ENCODE measurements at regions not wholly inside any gene's neighbourhood (a gene's known extent, or its start where the extent isn't known, plus 50 kb on each side); places are given as distances from the start of the nearest gene placed in this dataset.

GRCh38 chr10:56298941-56299340 lies 62.1 kb downstream of the ZWINT start:
- Mint-ChIP-seq H3K9me3 (peaks cover 0 to 3% of the 10 kb centered on the region in 2 donors), H3K27ac (no peak overlapping the region), H3K27me3 (ENCODE audit: low read depth) (no peaks in the 10 kb centered on the region), H3K4me1 (ENCODE audit: low read depth) (no peaks in the 10 kb centered on the region), H3K36me3 (ENCODE audit: insufficient read depth in 2 of 2) (no peaks in the 10 kb centered on the region), H3K4me3 (no peak overlapping the region)
- ATAC-seq (replicated peaks in 1 of 2) (no peak), DNase-seq (no peak)

GRCh38 chr10:56296618-56297017 lies 64.4 kb downstream of the ZWINT start:
- ATAC-seq (replicated peaks in 1 of 2) (no peak), DNase-seq (no peak)
- Mint-ChIP-seq H3K27ac (no peak overlapping the region), H3K27me3 (ENCODE audit: low read depth) (no peaks in the 10 kb centered on the region), H3K4me1 (ENCODE audit: low read depth) (no peaks in the 10 kb centered on the region), H3K36me3 (ENCODE audit: insufficient read depth in 2 of 2) (peaks cover 0 to 3% of the 10 kb centered on the region in 2 donors), H3K4me3 (no peak overlapping the region), H3K9me3 (peaks cover 2 to 5% of the 10 kb centered on the region in 2 donors)

- H3K36me3 Mint-ChIP-seq (ENCODE audit: insufficient read depth in 2 of 2) = peaks cover 0 to 3% of the 10 kb centered on the region in 2 donors
- H3K4me1 Mint-ChIP-seq (ENCODE audit: low read depth) = no peaks in the 10 kb centered on the region
- H3K9me3 Mint-ChIP-seq = peaks cover 2 to 4% of the 10 kb centered on the region in 2 donors
- DNase-seq = no peak
- no peaks in the 10 kb centered on the region for H3K27me3 Mint-ChIP-seq (ENCODE audit: low read depth)
- ATAC-seq (replicated peaks in 1 of 2) = no peak
- H3K27ac Mint-ChIP-seq = no peak overlapping the region
- no peak overlapping the region for H3K4me3 Mint-ChIP-seq
These were observed 72.7 kb downstream of the ZWINT start for GRCh38 chr10:56288403-56288802.

DNA sequence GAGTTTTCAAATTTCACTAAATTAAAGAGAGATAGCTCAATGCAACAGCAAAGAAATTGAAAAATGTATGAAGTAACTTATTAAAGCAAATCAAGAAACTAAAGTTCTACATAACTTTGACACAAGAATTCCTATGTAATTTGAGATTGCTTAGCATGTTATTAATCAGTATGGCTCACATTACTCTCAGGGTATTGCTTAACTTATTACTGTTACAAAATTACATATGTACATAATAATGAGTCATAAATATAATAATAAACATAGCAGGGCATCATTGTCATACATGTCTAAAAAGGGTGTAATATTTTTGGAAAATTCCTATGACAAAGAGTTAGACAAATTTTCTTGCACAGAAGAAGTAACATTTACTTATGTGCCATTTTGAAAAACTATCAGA lies 75.0 kb downstream of the ZWINT start:
- ATAC-seq (replicated peaks in 1 of 2) = no peak

DNA sequence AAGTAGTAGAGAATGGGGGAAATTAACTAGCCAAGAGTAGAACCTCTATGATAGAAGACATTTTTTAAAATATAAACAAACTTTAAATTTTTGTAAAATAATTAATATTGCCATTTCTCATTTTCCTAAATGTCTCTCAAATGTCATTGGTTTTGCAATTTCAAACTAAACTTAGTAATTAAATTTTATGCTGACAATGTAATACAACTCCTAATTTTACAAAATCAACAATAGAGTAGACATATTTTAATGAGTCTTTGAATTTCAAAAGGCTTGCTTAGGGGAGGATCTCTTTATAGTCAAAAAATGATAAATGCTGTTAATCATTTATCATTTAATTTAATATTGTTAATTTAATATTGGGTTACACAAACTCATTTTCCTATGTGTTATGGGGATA lies 81.8 kb downstream of the ZWINT start:
- DNase-seq (no peak), ATAC-seq (replicated peaks in 1 of 2) (no peak)
- Mint-ChIP-seq H3K27me3 (ENCODE audit: low read depth) (no peaks in the 10 kb centered on the region), H3K36me3 (ENCODE audit: insufficient read depth in 2 of 2) (peaks cover 0 to 2% of the 10 kb centered on the region in 2 donors), H3K9me3 (peaks cover 0 to 2% of the 10 kb centered on the region in 2 donors), H3K4me3 (no peak overlapping the region), H3K4me1 (ENCODE audit: low read depth) (no peaks in the 10 kb centered on the region), H3K27ac (no peak overlapping the region)

More for the DNA sequence above, 75.0 kb downstream of the ZWINT start:
- Mint-ChIP-seq H3K4me1 (ENCODE audit: low read depth) (no peaks in the 10 kb centered on the region), H3K27ac (no peak overlapping the region), H3K9me3 (peaks cover 0 to 3% of the 10 kb centered on the region in 2 donors), H3K36me3 (ENCODE audit: insufficient read depth in 2 of 2) (no peaks in the 10 kb centered on the region), H3K4me3 (no peak overlapping the region), H3K27me3 (ENCODE audit: low read depth) (no peaks in the 10 kb centered on the region)
- no peak for DNase-seq

GRCh38 chr10:56269181-56269580 lies 91.9 kb downstream of the ZWINT start:
- DNase-seq = no peak
- Mint-ChIP-seq H3K27me3 (ENCODE audit: low read depth) (no peaks in the 10 kb centered on the region), H3K4me1 (ENCODE audit: low read depth) (no peaks in the 10 kb centered on the region), H3K9me3 (peaks cover 0 to 1% of the 10 kb centered on the region in 2 donors), H3K36me3 (ENCODE audit: insufficient read depth in 2 of 2) (no peaks in the 10 kb centered on the region), H3K27ac (no peak overlapping the region), H3K4me3 (no peak overlapping the region)
- no peak for ATAC-seq (replicated peaks in 1 of 2)

- no peaks in the 10 kb centered on the region for H3K27me3 Mint-ChIP-seq (ENCODE audit: low read depth)
- H3K4me3 Mint-ChIP-seq = no peak overlapping the region
- ATAC-seq (replicated peaks in 1 of 2) (no peak), DNase-seq (no peak)
- H3K27ac Mint-ChIP-seq = no peak overlapping the region
- H3K9me3 Mint-ChIP-seq = peaks cover 1 to 3% of the 10 kb centered on the region in 2 donors
- H3K4me1 Mint-ChIP-seq (ENCODE audit: low read depth) = no peaks in the 10 kb centered on the region
- H3K36me3 Mint-ChIP-seq (ENCODE audit: insufficient read depth in 2 of 2) = no peaks in the 10 kb centered on the region
These were observed 94.9 kb downstream of the ZWINT start for GRCh38 chr10:56266120-56266519.

- Mint-ChIP-seq H3K9me3 (peaks cover 2 to 8% of the 10 kb centered on the region in 2 donors), H3K36me3 (ENCODE audit: insufficient read depth in 2 of 2) (no peaks in the 10 kb centered on the region), H3K4me3 (no peak overlapping the region), H3K4me1 (ENCODE audit: low read depth) (no peaks in the 10 kb centered on the region), H3K27ac (no peak overlapping the region), H3K27me3 (ENCODE audit: low read depth) (no peaks in the 10 kb centered on the region)
- ATAC-seq (replicated peaks in 1 of 2) (no peak), DNase-seq (no peak)
These were observed 102.1 kb downstream of the ZWINT start for GRCh38 chr10:56258991-56259390.

GRCh38 chr10:56258378-56258777 lies 102.7 kb downstream of the ZWINT start:
- ATAC-seq (replicated peaks in 1 of 2) = no peak
- Mint-ChIP-seq H3K9me3 (peaks cover 4 to 10% of the 10 kb centered on the region in 2 donors), H3K4me3 (no peak overlapping the region), H3K36me3 (ENCODE audit: insufficient read depth in 2 of 2) (no peaks in the 10 kb centered on the region), H3K27me3 (ENCODE audit: low read depth) (no peaks in the 10 kb centered on the region), H3K27ac (no peak overlapping the region), H3K4me1 (ENCODE audit: low read depth) (no peaks in the 10 kb centered on the region)
- no peak for DNase-seq

DNA sequence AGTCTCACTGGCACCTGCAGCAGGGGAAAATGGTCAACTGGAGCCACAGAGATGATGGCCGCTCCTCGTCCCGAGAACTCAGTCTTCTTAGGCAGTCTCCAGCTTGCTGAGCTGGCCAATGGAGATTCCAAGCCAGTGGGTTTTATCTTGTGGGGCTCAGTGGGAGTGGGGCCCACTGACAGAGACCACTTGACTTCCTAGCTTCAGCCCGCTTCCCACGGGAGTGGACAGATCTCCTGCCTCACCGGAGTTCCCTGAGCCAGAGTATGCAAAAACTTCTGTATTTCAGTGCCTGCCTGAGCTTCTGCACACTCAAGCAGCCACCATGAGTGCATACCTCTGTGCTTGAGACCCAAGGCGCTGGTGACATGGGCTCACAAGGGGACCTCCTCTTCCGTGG lies 105.8 kb downstream of the ZWINT start:
- Mint-ChIP-seq H3K4me3 (no peak overlapping the region), H3K27me3 (ENCODE audit: low read depth) (no peaks in the 10 kb centered on the region), H3K9me3 (peaks cover 4 to 11% of the 10 kb centered on the region in 2 donors)

DNA sequence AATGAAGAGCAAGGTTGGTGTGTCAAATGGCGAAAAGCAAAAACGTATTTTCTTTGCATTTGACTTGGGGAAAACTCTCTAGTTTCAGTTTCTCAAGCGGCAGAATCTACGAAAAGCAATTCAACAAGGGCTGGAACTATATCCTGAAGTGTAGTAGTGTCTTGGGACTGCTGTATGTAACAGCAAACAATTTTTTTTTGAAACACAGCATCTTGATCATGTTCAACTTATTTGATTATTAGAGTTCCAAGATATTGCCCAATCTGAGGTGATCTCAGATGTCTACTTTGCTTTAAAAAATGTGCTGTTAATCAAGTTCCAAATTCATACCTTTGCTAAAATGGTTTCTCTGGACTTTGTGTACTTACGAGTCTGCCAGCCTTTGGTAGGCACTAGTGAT lies 120.6 kb downstream of the ZWINT start:
- ATAC-seq (replicated peaks in 1 of 2) = no peak
- Mint-ChIP-seq H3K9me3 (no peaks in the 10 kb centered on the region), H3K27me3 (ENCODE audit: low read depth) (no peaks in the 10 kb centered on the region), H3K4me3 (no peak overlapping the region), H3K27ac (no peak overlapping the region), H3K36me3 (ENCODE audit: insufficient read depth in 2 of 2) (no peaks in the 10 kb centered on the region), H3K4me1 (ENCODE audit: low read depth) (no peaks in the 10 kb centered on the region)
- DNase-seq = no peak

More for the DNA sequence above, 105.8 kb downstream of the ZWINT start:
- DNase-seq (no peak), ATAC-seq (replicated peaks in 1 of 2) (no peak)
- Mint-ChIP-seq H3K4me1 (ENCODE audit: low read depth) (no peaks in the 10 kb centered on the region), H3K27ac (no peak overlapping the region), H3K36me3 (ENCODE audit: insufficient read depth in 2 of 2) (no peaks in the 10 kb centered on the region)

DNA sequence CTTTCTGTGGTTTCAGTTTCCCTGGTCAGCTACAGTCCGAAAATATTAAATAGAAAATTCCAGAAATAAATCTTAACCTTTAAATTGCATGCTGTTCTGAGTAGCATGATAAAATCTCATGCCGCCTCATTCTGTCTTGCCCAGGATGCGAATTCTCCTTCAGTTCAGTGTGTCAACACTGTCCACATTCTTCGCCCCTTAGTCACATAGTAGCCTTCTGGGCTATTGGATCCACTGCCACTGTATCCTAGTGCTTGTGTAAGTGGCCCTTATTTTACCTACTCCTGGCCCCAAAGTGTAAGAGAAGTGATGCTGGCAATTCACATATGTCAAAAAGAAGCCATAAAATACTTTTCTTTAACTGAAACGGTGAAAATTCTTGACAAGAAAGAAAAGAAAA lies 129.6 kb downstream of the ZWINT start:
- DNase-seq (no peak), ATAC-seq (replicated peaks in 1 of 2) (no peak)
- H3K27me3 Mint-ChIP-seq (ENCODE audit: low read depth) = no peaks in the 10 kb centered on the region
- H3K4me3 Mint-ChIP-seq = no peak overlapping the region
- no peak overlapping the region for H3K27ac Mint-ChIP-seq
- H3K4me1 Mint-ChIP-seq (ENCODE audit: low read depth) = no peaks in the 10 kb centered on the region
- peaks cover 0 to 2% of the 10 kb centered on the region in 2 donors for H3K36me3 Mint-ChIP-seq (ENCODE audit: insufficient read depth in 2 of 2)
- peaks cover 4 to 5% of the 10 kb centered on the region in 2 donors for H3K9me3 Mint-ChIP-seq

DNA sequence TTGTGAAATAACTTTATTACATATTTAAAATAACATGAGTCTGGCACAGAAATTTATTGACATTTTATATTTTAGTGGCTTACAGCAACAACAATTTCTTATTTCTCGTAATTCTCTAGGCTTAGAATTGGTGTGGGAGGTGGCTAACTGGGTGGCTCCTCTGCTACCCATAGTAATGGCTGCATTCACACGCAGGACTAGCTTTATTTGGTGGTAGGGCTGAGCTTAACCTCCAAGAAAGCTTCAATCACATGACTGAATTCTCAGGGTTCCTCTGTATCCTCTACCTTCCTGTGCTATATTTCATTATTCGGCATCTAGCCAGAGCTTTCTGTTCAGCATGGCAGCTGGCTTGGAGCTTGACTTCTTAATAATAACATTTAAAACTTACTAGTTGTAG lies 138.8 kb downstream of the ZWINT start:
- no peaks in the 10 kb centered on the region for H3K36me3 Mint-ChIP-seq (ENCODE audit: insufficient read depth in 2 of 2)
- no peak for DNase-seq
- no peak overlapping the region for H3K27ac Mint-ChIP-seq
- H3K4me3 Mint-ChIP-seq = no peak overlapping the region
- no peak for ATAC-seq (replicated peaks in 1 of 2)
- H3K4me1 Mint-ChIP-seq (ENCODE audit: low read depth) = no peaks in the 10 kb centered on the region
- H3K27me3 Mint-ChIP-seq (ENCODE audit: low read depth) = no peaks in the 10 kb centered on the region
- H3K9me3 Mint-ChIP-seq = no peaks in the 10 kb centered on the region

GRCh38 chr10:56212951-56213350 lies 148.1 kb downstream of the ZWINT start:
- no peak overlapping the region for H3K4me3 Mint-ChIP-seq
- DNase-seq (no peak), ATAC-seq (replicated peaks in 1 of 2) (no peak)
- peaks cover 12 to 17% of the 10 kb centered on the region in 2 donors for H3K9me3 Mint-ChIP-seq
- peaks cover 1 to 3% of the 10 kb centered on the region in 2 donors for H3K36me3 Mint-ChIP-seq (ENCODE audit: insufficient read depth in 2 of 2)
- no peaks in the 10 kb centered on the region for H3K27me3 Mint-ChIP-seq (ENCODE audit: low read depth)
- H3K27ac Mint-ChIP-seq = no peak overlapping the region
- no peaks in the 10 kb centered on the region for H3K4me1 Mint-ChIP-seq (ENCODE audit: low read depth)

Measured in activated T-cell treated with anti-CD3 and anti-CD28 coated beads, Interleukin-2, amount 50 U/mL, for 72 hours (primary cell).